ENCODE measurements at regions not wholly inside any gene's neighbourhood (a gene's known extent, or its start where the extent isn't known, plus 50 kb on each side); places are given as distances from the start of the nearest gene placed in this dataset.

DNA sequence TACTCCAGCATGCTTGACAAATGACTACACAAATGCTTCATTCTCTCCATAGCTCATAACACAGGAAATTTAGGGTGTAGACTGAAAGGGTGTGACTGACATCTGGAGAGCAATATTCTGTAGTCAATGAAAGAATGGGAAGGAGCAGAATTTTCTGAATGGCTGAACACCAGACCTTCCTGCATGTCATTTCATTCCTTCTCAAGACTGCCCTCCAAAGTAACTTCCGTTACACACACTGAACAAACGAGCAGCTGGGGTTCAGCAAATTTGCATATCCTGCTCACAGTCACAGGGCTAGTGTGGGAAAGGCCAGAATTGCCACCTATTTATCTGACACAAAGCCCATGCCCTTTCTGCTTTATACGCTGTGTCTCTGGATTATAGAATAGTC lies 325.0 kb upstream of the CFAP20DC start:
- no peak overlapping the region for H3K27ac ChIP-seq
- H3K36me3 ChIP-seq: no peaks in the 10 kb centered on the region
- no peaks in the 10 kb centered on the region for H3K27me3 ChIP-seq
- no peaks in the 10 kb centered on the region for H3K9me3 ChIP-seq
- TF ChIP-seq, protein P1, sequence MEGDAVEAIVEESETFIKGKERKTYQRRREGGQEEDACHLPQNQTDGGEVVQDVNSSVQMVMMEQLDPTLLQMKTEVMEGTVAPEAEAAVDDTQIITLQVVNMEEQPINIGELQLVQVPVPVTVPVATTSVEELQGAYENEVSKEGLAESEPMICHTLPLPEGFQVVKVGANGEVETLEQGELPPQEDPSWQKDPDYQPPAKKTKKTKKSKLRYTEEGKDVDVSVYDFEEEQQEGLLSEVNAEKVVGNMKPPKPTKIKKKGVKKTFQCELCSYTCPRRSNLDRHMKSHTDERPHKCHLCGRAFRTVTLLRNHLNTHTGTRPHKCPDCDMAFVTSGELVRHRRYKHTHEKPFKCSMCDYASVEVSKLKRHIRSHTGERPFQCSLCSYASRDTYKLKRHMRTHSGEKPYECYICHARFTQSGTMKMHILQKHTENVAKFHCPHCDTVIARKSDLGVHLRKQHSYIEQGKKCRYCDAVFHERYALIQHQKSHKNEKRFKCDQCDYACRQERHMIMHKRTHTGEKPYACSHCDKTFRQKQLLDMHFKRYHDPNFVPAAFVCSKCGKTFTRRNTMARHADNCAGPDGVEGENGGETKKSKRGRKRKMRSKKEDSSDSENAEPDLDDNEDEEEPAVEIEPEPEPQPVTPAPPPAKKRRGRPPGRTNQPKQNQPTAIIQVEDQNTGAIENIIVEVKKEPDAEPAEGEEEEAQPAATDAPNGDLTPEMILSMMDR (IDR thresholded peaks at IDR 0.05): no peak
- TF ChIP-seq EP300 (IDR thresholded peaks at IDR 0.05): no peak
- no peak for TF ChIP-seq POLR2A (IDR thresholded peaks at IDR 0.05)
- no peak overlapping the region for H3K4me3 ChIP-seq
- 49 to 58% methylated on average over 3 of the region's 3 CpGs for WGBS, 2 donors
- no peak for DNase-seq (ENCODE audit: low spot score in 2 of 2)
- no peaks in the 10 kb centered on the region for H3K4me1 ChIP-seq

DNA sequence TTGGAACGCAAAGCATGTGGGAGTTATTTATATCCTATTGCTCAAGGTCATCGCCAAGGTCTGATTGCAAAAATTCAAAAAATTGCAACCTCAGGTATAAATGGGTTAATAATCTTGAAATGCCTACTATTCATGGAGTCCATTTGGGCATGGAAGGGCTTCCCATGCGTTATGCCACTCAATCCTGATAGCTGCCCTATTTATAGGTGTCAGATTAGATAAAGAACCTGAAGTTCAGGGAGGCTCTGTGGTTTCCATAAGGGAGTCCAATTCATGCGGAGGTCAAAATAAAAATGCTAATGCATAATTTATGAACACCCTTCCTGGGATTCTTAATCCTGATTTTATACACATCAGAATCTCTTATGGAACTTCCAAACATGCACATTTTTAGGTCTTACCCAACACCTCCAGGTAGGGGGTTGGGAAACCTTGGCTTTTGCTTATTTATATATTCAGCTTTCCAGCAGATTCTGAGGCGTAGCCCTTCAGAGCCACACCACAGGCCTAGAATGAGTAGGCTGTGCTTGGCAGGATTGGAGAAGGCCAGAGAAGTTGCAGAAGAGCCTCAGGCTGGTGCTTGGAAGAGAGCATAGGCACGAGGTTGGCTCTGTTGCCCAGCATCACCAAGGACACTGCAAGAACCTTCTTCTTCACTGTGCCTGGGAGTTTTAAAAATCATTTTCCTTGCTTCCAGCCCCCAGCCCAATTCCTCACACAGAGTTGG lies 324.4 kb upstream of the CFAP20DC start:
- TF ChIP-seq EP300 (IDR thresholded peaks at IDR 0.05) (no peak), POLR2A (IDR thresholded peaks at IDR 0.05) (no peak)
- TF ChIP-seq, protein P1 (IDR thresholded peaks at IDR 0.05): no peak
- no peaks in the 10 kb centered on the region for H3K36me3 ChIP-seq
- H3K27ac ChIP-seq: no peak overlapping the region
- no peaks in the 10 kb centered on the region for H3K9me3 ChIP-seq
- WGBS, 2 donors: 72 to 93% methylated on average over 6 of the region's 6 CpGs
- H3K4me3 ChIP-seq: no peak overlapping the region
- H3K27me3 ChIP-seq: no peaks in the 10 kb centered on the region
- no peaks in the 10 kb centered on the region for H3K4me1 ChIP-seq
- DNase-seq (ENCODE audit: low spot score in 2 of 2): no peak

DNA sequence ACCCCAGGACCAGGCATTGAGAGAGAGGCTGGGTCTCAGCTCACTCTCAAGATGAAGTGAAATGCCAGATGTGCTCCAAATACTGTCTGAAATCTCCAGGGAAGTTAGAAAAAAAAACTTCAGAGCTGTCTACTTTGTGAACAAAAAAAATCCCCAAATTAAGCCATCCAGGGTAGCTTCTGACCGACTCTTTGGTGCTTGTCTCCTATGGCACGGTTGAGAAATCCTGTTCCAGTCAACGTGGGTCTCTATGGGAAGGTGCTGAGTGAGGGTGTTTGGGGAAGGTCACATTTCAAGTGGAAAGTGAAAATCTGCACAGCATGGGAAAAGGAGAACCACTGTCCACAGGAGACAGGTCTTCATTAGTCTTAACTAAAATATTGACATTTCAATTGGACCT lies 322.5 kb upstream of the CFAP20DC start:
- DNase-seq (ENCODE audit: low spot score in 2 of 2): no peak
- H3K36me3 ChIP-seq: no peaks in the 10 kb centered on the region
- no peaks in the 10 kb centered on the region for H3K4me1 ChIP-seq
- H3K27ac ChIP-seq: no peak overlapping the region
- no peak overlapping the region for H3K4me3 ChIP-seq
- no peaks in the 10 kb centered on the region for H3K9me3 ChIP-seq
- no peak for TF ChIP-seq EP300 (IDR thresholded peaks at IDR 0.05)
- TF ChIP-seq, protein P1 (IDR thresholded peaks at IDR 0.05): no peak
- no peak for TF ChIP-seq POLR2A (IDR thresholded peaks at IDR 0.05)
- H3K27me3 ChIP-seq: no peaks in the 10 kb centered on the region
- WGBS, 2 donors: 56 to 60% methylated on average over 3 of the region's 3 CpGs

DNA sequence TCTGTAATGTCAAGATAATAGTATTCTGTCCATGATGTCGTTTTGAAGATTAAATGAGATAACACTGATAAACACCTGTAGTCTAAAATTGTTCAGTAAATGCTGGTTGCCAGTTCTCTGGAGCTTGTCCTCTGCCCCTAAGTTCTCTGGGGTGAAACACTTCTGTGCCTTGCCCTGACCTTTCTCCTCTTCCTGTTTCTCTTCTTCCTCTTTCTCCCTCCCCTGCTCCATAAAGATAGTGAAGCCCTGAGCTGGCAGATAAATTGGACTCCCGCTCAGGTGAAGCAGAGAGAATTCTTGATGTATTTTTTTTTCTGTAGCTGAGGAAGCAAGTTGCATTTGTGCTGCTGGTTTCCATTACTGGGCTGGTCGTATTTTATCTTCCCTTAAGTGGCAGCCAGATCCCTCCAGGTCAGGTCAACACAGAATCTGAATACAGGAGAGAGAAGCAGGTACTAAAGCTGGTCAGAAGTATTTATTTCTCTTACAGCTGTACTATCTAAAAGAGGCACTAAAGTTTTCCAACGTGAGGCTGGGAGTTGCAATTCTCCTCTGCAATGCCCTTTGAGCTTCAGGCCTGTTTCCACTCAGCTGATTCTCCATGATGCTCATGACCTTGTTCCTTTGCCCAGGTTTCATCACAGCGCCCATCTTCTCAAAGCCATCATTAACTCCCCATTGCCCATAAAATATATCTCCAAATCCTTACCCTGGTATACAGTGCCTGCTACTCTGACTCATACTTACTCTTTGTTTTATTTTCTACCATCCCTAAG lies 319.3 kb upstream of the CFAP20DC start:
- H3K4me3 ChIP-seq: no peak overlapping the region
- 58 to 64% methylated on average over 5 of the region's 5 CpGs for WGBS, 2 donors
- no peak overlapping the region for H3K27ac ChIP-seq
- no peak for TF ChIP-seq POLR2A (IDR thresholded peaks at IDR 0.05)
- TF ChIP-seq, protein P1 (IDR thresholded peaks at IDR 0.05): no peak
- no peak for TF ChIP-seq EP300 (IDR thresholded peaks at IDR 0.05)
- peaks cover 0 to 4% (median 0%) of the 10 kb centered on the region in 4 donors for H3K9me3 ChIP-seq
- H3K4me1 ChIP-seq: no peaks in the 10 kb centered on the region
- DNase-seq (ENCODE audit: low spot score in 2 of 2): no peak
- H3K27me3 ChIP-seq: no peaks in the 10 kb centered on the region
- H3K36me3 ChIP-seq: no peaks in the 10 kb centered on the region

DNA sequence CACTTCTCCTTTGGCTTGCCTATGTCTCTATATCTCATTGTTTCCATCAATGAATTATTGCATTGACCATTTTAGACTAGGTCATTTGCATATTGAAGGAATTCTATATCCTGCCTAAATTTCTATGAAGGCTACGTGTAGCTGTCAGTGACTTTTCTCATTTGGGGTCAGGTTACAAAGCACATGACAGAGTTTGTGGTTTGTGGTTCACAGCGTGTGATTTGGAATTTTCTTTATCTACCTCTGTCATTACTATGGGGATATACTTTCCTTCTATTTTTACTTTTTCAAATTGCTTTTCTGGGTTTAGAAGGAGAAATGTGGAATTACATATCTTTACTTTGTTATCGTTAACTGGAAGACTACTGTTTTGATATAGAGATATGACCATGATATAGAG lies 317.3 kb upstream of the CFAP20DC start:
- DNase-seq (ENCODE audit: low spot score in 2 of 2): no peak
- 35 to 54% methylated on average over 3 of the region's 3 CpGs for WGBS, 2 donors
- no peaks in the 10 kb centered on the region for H3K27me3 ChIP-seq
- H3K36me3 ChIP-seq: no peaks in the 10 kb centered on the region
- no peak for TF ChIP-seq POLR2A (IDR thresholded peaks at IDR 0.05)
- peaks cover 0 to 4% (median 0%) of the 10 kb centered on the region in 4 donors for H3K9me3 ChIP-seq
- no peak overlapping the region for H3K4me3 ChIP-seq
- no peaks in the 10 kb centered on the region for H3K4me1 ChIP-seq
- no peak overlapping the region for H3K27ac ChIP-seq
